ENCODE measurements at regions not wholly inside any gene's neighbourhood (a gene's known extent, or its start where the extent isn't known, plus 50 kb on each side); places are given as distances from the start of the nearest gene placed in this dataset.

- no peak for TF ChIP-seq EZH2 (IDR thresholded peaks at IDR 0.05)
- TF ChIP-seq POLR2AphosphoS5 (IDR thresholded peaks at IDR 0.05; ENCODE audit: borderline replicate concordance, low read depth, low read length) = no peak
Measured at GRCh38 chr6:23940466-23940865, 185.5 kb upstream of the NRSN1 start.
